ENCODE measurements at regions not wholly inside any gene's neighbourhood (a gene's known extent, or its start where the extent isn't known, plus 50 kb on each side); places are given as distances from the start of the nearest gene placed in this dataset.

DNA sequence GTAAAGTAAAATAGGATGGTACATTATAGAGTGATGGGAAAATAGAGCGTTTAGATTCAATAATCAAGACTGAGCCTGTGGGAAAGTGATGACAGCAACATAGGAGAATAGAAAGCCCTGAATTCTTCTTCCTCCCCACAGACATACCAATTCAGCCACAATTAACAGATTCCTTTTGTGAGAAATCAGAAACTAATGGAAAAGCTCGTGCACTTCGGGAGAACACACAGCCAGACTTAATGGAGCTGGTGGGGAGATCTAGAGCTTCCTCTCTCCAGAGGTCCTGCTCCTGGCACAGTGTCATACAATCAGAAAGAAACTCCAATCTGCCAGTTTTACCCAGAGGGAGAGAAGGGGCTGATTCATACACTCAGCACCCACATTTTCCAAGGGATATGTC is 676.3 kb upstream of the BOD1L1 start:
- TF ChIP-seq, protein P1, sequence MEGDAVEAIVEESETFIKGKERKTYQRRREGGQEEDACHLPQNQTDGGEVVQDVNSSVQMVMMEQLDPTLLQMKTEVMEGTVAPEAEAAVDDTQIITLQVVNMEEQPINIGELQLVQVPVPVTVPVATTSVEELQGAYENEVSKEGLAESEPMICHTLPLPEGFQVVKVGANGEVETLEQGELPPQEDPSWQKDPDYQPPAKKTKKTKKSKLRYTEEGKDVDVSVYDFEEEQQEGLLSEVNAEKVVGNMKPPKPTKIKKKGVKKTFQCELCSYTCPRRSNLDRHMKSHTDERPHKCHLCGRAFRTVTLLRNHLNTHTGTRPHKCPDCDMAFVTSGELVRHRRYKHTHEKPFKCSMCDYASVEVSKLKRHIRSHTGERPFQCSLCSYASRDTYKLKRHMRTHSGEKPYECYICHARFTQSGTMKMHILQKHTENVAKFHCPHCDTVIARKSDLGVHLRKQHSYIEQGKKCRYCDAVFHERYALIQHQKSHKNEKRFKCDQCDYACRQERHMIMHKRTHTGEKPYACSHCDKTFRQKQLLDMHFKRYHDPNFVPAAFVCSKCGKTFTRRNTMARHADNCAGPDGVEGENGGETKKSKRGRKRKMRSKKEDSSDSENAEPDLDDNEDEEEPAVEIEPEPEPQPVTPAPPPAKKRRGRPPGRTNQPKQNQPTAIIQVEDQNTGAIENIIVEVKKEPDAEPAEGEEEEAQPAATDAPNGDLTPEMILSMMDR (IDR thresholded peaks at IDR 0.05; ENCODE audit: low read depth, low read length): no peak
- no peak overlapping the region for H3K4me3 ChIP-seq (replicated peaks in 1 of 2; ENCODE audit: low read depth in 2 of 2, low read length in 2 of 2)

DNA sequence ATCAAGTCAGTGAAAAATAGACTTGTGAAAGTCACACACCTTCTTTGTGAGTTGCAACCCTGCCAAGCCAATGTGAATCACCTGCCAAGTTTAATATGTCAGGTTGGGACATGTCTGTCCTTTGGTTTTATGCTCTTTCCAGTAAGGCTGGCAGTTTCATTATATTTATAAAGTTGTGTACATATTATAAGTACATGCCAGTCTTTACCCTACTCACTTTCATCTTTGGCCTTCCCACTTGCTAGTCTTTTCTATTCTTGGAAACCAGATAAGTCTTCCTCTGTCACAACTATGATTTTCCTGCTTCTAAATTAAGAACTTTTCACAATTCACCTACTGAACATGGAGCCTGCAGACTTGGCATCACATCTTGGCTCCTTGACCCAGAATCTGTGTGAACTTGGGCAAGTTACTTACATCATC is 680.7 kb upstream of the BOD1L1 start:
- no peak for DNase-seq (ENCODE audit: low read depth in 2 of 2)
- H3K4me3 ChIP-seq (replicated peaks in 1 of 2; ENCODE audit: low read depth in 2 of 2, low read length in 2 of 2): no peak overlapping the region
- TF ChIP-seq, protein P1 (IDR thresholded peaks at IDR 0.05; ENCODE audit: low read depth, low read length): no peak

More for the DNA sequence above, 676.3 kb upstream of the BOD1L1 start:
- DNase-seq (ENCODE audit: low read depth in 2 of 2): no peak

DNA sequence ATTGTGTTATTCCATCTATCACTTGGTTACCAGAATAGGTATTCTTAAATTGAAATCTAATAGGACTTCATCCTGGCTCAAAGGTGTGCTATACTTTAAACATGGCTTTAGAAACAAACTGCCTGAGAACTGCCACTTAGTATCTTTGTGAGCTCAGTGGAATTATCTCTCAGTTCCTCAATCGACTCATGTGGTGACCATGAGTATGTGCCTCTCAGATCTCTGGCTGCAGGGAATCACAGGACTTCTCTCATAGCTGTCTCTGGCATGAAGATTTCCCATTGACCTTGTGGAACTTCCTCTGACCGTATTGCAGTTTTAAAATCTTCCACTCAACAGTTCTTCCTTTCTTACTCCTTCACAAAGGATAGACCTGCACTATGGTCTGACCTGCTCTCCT is 681.9 kb upstream of the BOD1L1 start:
- no peak for DNase-seq (ENCODE audit: low read depth in 2 of 2)
- TF ChIP-seq, protein P1 (IDR thresholded peaks at IDR 0.05; ENCODE audit: low read depth, low read length): no peak
- no peak overlapping the region for H3K4me3 ChIP-seq (replicated peaks in 1 of 2; ENCODE audit: low read depth in 2 of 2, low read length in 2 of 2)

DNA sequence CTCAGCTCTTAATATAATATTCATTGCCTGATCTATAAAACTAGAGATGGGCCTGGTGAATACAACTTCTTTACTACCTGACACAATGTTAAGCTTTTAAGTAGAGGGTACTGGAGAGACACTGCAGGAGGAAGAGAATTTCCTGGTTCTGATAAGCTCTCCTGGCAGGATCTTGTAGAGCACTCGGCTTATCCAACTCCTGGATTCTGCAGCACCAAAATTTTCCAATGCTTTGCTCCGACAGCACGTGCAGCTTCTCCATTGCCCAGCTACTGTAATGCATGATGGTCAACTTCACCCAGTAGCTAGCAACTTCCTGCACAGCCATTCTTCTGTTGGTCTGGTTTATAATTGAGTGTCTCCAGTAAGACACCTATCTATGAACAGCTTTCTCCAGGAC is 686.2 kb upstream of the BOD1L1 start:
- H3K4me3 ChIP-seq (replicated peaks in 1 of 2; ENCODE audit: low read depth in 2 of 2, low read length in 2 of 2): no peak overlapping the region
- no peak for DNase-seq (ENCODE audit: low read depth in 2 of 2)
- TF ChIP-seq, protein P1 (IDR thresholded peaks at IDR 0.05; ENCODE audit: low read depth, low read length): no peak

DNA sequence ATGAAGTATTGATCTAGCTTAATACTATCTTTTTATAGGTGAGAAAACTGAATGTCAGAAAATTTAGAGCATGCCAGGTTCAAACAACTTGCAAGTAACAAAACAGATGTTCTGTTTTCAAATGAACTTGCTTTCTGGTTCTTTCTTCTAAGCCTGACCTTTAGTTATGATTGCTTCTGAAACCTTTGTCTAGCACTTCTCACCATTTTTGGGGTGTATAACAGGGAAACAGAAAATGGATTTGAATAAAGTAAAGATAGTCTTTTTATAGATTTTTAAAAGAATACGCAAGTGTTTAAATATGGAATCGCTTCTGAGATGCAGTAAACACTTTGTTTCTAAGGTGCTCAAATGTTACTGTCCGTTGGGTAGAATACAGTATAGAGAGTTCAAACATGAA is 687.2 kb upstream of the CPEB2 start:
- no peak overlapping the region for H3K4me3 ChIP-seq (replicated peaks in 1 of 2; ENCODE audit: low read depth in 2 of 2, low read length in 2 of 2)
- no peak for DNase-seq (ENCODE audit: low read depth in 2 of 2)
- TF ChIP-seq, protein P1 (IDR thresholded peaks at IDR 0.05; ENCODE audit: low read depth, low read length): no peak

DNA sequence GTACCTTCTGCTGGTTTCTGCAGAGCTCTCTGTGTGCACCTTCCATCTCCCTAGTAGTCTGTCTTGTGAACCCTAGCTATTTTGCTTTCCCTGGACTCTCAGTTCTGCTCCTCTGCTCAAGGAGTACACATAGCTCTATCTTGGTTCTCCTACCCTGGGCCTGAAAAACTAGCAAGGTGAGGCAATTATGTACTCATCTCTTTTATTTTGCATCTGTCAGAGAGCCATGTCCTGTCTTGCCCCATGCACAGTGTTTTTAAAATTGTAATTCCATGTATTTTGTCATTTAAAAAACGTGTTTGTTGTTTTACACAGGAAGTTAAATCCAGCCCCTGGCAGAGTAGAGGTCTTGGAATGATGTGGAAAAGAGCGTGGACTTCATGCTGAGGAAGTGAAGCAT is 684.9 kb upstream of the CPEB2 start:
- TF ChIP-seq, protein P1 (IDR thresholded peaks at IDR 0.05; ENCODE audit: low read depth, low read length): no peak
- DNase-seq (ENCODE audit: low read depth in 2 of 2): no peak
- H3K4me3 ChIP-seq (replicated peaks in 1 of 2; ENCODE audit: low read depth in 2 of 2, low read length in 2 of 2): no peak overlapping the region

DNA sequence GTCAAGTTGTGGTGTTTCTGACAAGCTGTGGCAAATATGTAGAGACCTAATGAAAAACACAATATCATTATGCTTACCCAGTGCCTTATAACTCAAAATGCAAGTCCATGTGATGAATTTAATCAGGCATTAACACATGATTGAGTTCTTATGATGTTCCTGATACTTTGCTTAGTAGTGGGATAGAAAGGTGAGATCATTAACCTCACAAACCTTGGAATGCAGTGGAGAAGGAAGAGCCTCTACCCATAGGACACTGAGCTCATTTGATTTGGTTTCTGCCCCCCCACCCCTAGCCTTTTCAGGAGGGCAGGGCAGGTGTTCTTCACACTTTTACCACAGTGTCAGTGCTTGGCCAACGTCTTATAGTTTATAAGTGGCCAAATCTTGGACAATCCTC is 683.6 kb upstream of the CPEB2 start:
- no peak for DNase-seq (ENCODE audit: low read depth in 2 of 2)
- TF ChIP-seq, protein P1 (IDR thresholded peaks at IDR 0.05; ENCODE audit: low read depth, low read length): no peak
- no peak overlapping the region for H3K4me3 ChIP-seq (replicated peaks in 1 of 2; ENCODE audit: low read depth in 2 of 2, low read length in 2 of 2)

Measured in cardiac fibroblast (primary cell).